ENCODE measurements at regions not wholly inside any gene's neighbourhood (a gene's known extent, or its start where the extent isn't known, plus 50 kb on each side); places are given as distances from the start of the nearest gene placed in this dataset.

- no peak overlapping the region for H3K27ac Mint-ChIP-seq
- H3K36me3 Mint-ChIP-seq (ENCODE audit: low read depth): no peaks in the 10 kb centered on the region
- intact Hi-C loops (cut with micrococcal nuclease): no loop called here
- no peak for ATAC-seq
- H3K4me3 Mint-ChIP-seq: no peak overlapping the region
- H3K27me3 Mint-ChIP-seq: peaks cover 8% of the 10 kb centered on the region
- POLR2A ChIA-PET: no interaction called here
- H3K9me3 Mint-ChIP-seq: peaks cover under 1% of the 10 kb centered on the region
- CTCF ChIA-PET: interaction anchor here (1.3 kb wide), 1 partner anchor 18 kb away, joined by 4 read pairs; no protein-coding TSS in a partner anchor
- DNase-seq: no peak
- TF ChIP-seq, protein P1, sequence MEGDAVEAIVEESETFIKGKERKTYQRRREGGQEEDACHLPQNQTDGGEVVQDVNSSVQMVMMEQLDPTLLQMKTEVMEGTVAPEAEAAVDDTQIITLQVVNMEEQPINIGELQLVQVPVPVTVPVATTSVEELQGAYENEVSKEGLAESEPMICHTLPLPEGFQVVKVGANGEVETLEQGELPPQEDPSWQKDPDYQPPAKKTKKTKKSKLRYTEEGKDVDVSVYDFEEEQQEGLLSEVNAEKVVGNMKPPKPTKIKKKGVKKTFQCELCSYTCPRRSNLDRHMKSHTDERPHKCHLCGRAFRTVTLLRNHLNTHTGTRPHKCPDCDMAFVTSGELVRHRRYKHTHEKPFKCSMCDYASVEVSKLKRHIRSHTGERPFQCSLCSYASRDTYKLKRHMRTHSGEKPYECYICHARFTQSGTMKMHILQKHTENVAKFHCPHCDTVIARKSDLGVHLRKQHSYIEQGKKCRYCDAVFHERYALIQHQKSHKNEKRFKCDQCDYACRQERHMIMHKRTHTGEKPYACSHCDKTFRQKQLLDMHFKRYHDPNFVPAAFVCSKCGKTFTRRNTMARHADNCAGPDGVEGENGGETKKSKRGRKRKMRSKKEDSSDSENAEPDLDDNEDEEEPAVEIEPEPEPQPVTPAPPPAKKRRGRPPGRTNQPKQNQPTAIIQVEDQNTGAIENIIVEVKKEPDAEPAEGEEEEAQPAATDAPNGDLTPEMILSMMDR (IDR thresholded peaks at IDR 0.05): no peak
- no peaks in the 10 kb centered on the region for H3K4me1 Mint-ChIP-seq (ENCODE audit: low read depth)
These were observed 290.7 kb upstream of the MAP3K7 start for GRCh38 chr6:90877616-90878015.

DNA sequence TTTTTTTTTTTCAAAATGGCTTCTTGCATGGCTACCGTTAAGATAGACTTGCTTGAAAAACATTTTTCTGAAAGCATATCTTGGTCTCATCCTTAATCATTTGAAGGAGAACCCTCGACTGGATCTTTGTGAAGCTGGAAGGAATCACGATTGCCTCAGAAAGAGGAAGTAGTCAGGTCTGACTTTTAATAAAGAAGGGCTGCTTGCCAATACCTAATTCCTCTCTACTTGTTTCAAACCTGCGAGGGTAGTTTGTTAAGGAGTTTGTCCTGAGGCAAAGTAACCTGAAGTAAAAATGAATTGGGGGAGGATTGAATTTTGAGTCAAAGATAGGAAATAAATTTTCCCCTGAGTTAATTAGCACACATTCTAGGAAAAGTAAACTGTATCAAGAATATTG lies 288.1 kb upstream of the MAP3K7 start:
- ATAC-seq (no peak), DNase-seq (no peak)
- Mint-ChIP-seq H3K27me3 (peaks cover 9% of the 10 kb centered on the region), H3K4me3 (no peak overlapping the region), H3K9me3 (no peaks in the 10 kb centered on the region), H3K4me1 (ENCODE audit: low read depth) (no peaks in the 10 kb centered on the region), H3K27ac (no peak overlapping the region), H3K36me3 (ENCODE audit: low read depth) (no peaks in the 10 kb centered on the region)
- ChIA-PET CTCF (no interaction called here), POLR2A (no interaction called here)
- intact Hi-C loops (cut with micrococcal nuclease): no loop called here
- TF ChIP-seq, protein P1 (IDR thresholded peaks at IDR 0.05): no peak

GRCh38 chr6:90872981-90873380 lies 286.1 kb upstream of the MAP3K7 start:
- Mint-ChIP-seq H3K27ac (no peak overlapping the region), H3K36me3 (ENCODE audit: low read depth) (no peaks in the 10 kb centered on the region), H3K4me3 (no peak overlapping the region), H3K4me1 (ENCODE audit: low read depth) (no peaks in the 10 kb centered on the region), H3K27me3 (peaks cover 13% of the 10 kb centered on the region), H3K9me3 (no peaks in the 10 kb centered on the region)
- TF ChIP-seq, protein P1 (IDR thresholded peaks at IDR 0.05): no peak
- POLR2A ChIA-PET: no interaction called here
- DNase-seq: no peak
- intact Hi-C loops (cut with micrococcal nuclease): no loop called here
- CTCF ChIA-PET: no interaction called here
- no peak for ATAC-seq

DNA sequence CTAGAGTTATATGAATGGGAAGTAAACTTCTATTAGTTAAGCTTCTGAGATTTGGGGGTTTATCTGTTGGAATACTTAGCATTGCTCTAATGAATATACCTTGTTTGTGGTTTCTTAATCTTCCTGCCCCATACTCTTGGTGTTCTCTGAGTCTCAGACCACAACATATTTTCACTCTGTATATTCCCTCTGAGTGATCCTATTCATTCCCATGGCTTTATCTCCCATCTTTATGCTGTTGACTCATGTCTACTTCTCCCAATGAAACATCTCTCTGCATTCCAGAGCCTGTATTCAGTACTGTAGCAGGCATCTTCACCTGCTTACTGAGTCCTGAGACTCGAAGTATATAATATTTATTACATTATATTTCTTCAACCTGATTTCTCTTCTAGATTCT lies 283.7 kb upstream of the MAP3K7 start:
- H3K9me3 Mint-ChIP-seq: no peaks in the 10 kb centered on the region
- DNase-seq (no peak), ATAC-seq (no peak)
- intact Hi-C loops (cut with micrococcal nuclease): no loop called here
- H3K4me3 Mint-ChIP-seq: no peak overlapping the region
- no peaks in the 10 kb centered on the region for H3K4me1 Mint-ChIP-seq (ENCODE audit: low read depth)
- H3K27me3 Mint-ChIP-seq: peaks cover 9% of the 10 kb centered on the region
- ChIA-PET CTCF (no interaction called here), POLR2A (no interaction called here)
- TF ChIP-seq, protein P1 (IDR thresholded peaks at IDR 0.05): no peak
- H3K36me3 Mint-ChIP-seq (ENCODE audit: low read depth): no peaks in the 10 kb centered on the region
- H3K27ac Mint-ChIP-seq: no peak overlapping the region

DNA sequence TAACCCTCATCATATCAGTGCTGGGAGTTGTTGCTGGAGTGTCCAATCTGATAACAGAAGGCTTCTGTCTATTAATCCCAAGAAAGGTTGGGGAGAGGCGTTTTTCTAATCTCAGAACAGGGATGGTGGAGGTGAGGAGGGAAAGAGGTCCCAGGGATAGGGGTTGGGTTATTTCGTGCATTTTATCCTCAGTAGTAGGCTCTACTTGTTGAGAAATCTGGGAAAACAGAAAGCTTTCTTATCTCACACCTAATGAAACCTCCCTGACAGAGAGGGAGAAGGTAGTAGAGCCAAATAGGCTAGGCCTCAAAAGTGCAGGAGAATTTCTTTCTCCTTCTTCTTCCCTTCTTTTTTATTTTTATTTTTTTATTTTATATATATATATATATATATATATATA lies 281.8 kb upstream of the MAP3K7 start:
- Mint-ChIP-seq H3K36me3 (ENCODE audit: low read depth) (no peaks in the 10 kb centered on the region), H3K9me3 (no peaks in the 10 kb centered on the region), H3K4me1 (ENCODE audit: low read depth) (no peaks in the 10 kb centered on the region), H3K27ac (no peak overlapping the region), H3K27me3 (peaks cover 9% of the 10 kb centered on the region), H3K4me3 (no peak overlapping the region)
- ChIA-PET POLR2A (no interaction called here), CTCF (no interaction called here)
- ATAC-seq (no peak), DNase-seq (no peak)
- intact Hi-C loops (cut with micrococcal nuclease): no loop called here
- TF ChIP-seq, protein P1 (IDR thresholded peaks at IDR 0.05): no peak

Data from activated CD8-positive, alpha-beta T cell treated with anti-CD3 and anti-CD28 coated beads for 36 hours (primary cell).